ENCODE measurements at regions not wholly inside any gene's neighbourhood (a gene's known extent, or its start where the extent isn't known, plus 50 kb on each side); places are given as distances from the start of the nearest gene placed in this dataset.
"Not testable (repeated sequence)": the region's sequence is repeated elsewhere in the genome, so short reads cannot be mapped to it uniquely, and the experiment has no call there.

- DNase-seq (ENCODE audit: low read depth in 2 of 2) = no peak
Observed at GRCh38 chr14:104230946-104231345, 92.6 kb downstream of the KIF26A start.

- DNase-seq (ENCODE audit: low read depth in 2 of 2) = no peak
Observed at GRCh38 chr14:104232070-104232484, 93.7 kb downstream of the KIF26A start.

GRCh38 chr14:104234007-104234786 lies 95.8 kb downstream of the KIF26A start:
- DNase-seq (ENCODE audit: low read depth in 2 of 2) = not testable (repeated sequence)

- no peak for DNase-seq (ENCODE audit: low read depth in 2 of 2)
Observed at GRCh38 chr14:104235686-104236085, 97.3 kb downstream of the KIF26A start.

GRCh38 chr14:104237651-104238423 lies 99.5 kb downstream of the KIF26A start:
- DNase-seq (ENCODE audit: low read depth in 2 of 2) = no peak

GRCh38 chr14:104238424-104239184 lies 100.2 kb downstream of the KIF26A start:
- DNase-seq (ENCODE audit: low read depth in 2 of 2) = no peak

- no peak for DNase-seq (ENCODE audit: low read depth in 2 of 2)
Observed at GRCh38 chr14:104239185-104239775, 100.9 kb downstream of the KIF26A start.

- no peak for DNase-seq (ENCODE audit: low read depth in 2 of 2)
Observed at GRCh38 chr14:104239861-104240301, 101.5 kb downstream of the KIF26A start.

GRCh38 chr14:104240434-104241157 lies 102.2 kb downstream of the KIF26A start:
- no peak for DNase-seq (ENCODE audit: low read depth in 2 of 2)

GRCh38 chr14:104243200-104243599 lies 104.8 kb downstream of the KIF26A start:
- DNase-seq (ENCODE audit: low read depth in 2 of 2) = no peak

- DNase-seq (ENCODE audit: low read depth in 2 of 2) = no peak
Observed at GRCh38 chr14:104244221-104245011, 106.0 kb downstream of the KIF26A start.

GRCh38 chr14:104245075-104245474 lies 106.7 kb downstream of the KIF26A start:
- no peak for DNase-seq (ENCODE audit: low read depth in 2 of 2)

- no peak for DNase-seq (ENCODE audit: low read depth in 2 of 2)
Observed at GRCh38 chr14:104245723-104246122, 107.3 kb downstream of the KIF26A start.

- DNase-seq (ENCODE audit: low read depth in 2 of 2) = no peak
Observed at GRCh38 chr14:104246401-104247335, 108.3 kb downstream of the KIF26A start.

- DNase-seq (ENCODE audit: low read depth in 2 of 2) = no peak
Observed at GRCh38 chr14:104247336-104248202, 109.2 kb downstream of the KIF26A start.

GRCh38 chr14:104248203-104249055 lies 110.0 kb downstream of the KIF26A start:
- no peak for DNase-seq (ENCODE audit: low read depth in 2 of 2)

- DNase-seq (ENCODE audit: low read depth in 2 of 2) = no peak
Observed at GRCh38 chr14:104249089-104249488, 110.7 kb downstream of the KIF26A start.

Measured in activated CD8-positive, alpha-beta memory T cell treated with anti-CD3 and anti-CD28 coated beads for 4 hours (primary cell).